NCI-H2171 treated with DMSO at 0.1 percent for 48 hours (cell line): ENCODE measurements at regions not wholly inside any gene's neighbourhood (a gene's known extent, or its start where the extent isn't known, plus 50 kb on each side); places are given as distances from the start of the nearest gene placed in this dataset.

Source experiments
- DNase-seq: peaks from one replicate; lab custom pipeline; 2025; lab: John Stamatoyannopoulos, UW

DNA sequence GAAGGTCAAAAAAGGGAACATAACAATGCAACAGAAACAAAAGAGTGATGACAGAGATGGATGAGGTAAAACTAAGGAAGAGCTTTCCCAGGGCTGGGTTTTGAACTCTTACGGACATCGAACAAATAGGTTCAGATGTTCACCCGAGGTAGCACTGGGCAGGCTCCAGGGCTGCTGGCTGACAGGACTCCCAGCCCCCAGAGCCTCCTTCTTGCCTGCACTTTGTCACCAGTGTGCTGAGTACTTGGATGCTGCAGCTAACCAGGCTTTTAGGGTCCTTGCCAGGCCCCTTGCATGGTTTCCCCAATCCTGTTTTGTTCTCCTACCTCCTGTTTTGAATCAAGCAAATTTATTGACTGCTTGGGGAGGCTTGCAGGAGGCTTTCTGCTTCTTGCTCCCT is 322.9 kb downstream of the DYSF start:
- no peak for DNase-seq

DNA sequence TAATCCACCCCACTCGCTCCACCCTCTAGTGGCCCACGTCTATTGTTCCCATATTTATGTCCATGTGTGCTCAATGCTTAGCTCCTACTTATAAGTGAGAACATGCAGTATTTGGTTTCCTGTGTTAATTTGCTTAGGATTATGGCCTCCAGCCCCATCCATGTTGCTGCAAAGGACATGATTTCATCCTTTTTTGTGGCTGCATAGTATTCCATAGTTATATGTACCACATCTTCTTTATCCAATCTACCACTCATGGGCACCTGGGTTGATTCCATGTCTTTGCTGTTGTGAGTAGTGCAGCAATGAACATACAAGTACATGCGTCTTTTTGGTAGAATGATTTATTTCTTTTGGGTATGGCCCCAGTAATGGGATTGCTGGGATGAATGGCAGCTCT is 319.9 kb downstream of the DYSF start:
- DNase-seq, result no peak

DNA sequence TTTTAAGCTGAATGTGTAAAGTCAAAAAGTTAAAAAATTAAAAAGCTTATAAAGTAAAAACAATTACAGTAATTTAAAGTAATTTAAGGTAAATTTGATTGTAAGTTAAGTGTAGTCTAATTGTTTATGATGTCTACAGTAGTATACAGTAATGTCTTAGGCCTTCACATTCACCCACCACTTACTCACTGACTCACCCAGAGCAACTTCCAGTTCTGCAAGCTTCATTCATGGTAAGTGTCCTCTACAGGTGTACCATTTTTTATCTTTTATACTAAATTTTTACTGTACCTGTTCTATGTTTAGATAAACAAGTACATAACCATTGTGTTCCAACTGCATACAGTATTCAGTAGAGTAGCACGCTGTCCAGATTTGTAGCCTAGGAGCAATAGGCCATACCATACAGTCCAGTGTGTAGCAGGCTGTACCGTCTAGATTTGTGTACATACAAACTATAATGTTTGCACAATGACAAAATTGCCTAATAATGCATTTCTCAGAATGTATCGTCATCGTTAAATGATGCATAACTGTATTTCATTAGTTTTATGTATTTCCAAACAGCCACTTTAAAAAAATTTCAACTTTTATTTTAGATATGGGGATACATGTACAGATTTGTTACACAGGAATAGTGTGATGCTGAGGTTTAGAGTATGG is 319.3 kb downstream of the DYSF start:
- no peak for DNase-seq

DNA sequence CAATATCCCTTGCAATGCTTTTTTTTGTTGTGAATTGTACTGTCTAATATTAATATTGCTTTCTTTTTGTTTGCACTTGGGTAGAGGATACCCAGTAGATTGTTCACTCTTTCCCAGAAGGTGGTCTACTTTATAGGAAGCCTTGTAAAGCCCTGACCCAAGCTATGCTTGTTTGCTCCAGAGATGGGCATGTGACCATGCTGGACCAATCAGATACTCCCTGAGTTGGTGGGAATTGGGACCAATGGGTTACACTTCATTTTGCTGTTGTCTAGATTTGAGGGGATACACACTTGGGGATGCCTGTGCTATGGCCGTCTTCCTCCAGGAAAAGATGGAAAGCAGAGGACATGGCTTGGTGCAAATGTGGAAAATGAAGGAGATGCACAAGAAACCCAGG is 314.3 kb downstream of the DYSF start:
- no peak for DNase-seq

DNA sequence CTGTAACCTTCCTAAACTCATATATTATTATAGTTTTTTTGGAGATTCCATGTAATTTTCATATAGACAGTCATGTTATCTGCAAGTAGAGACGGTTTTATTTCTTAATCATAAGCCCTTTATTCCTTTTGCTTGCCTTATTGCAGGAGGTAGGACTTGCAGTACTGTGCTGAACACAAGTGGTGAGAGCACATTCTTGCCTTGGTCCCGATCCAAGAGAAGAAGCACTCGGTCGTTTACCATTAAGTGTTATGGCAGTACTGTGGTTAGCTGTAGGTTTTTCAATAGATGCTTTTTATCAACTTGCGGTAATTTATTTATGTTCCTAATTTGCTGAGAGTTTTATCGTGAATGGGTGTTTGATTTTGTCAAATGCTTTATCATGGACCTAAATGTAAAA is 305.7 kb downstream of the DYSF start:
- DNase-seq, result no peak

DNA sequence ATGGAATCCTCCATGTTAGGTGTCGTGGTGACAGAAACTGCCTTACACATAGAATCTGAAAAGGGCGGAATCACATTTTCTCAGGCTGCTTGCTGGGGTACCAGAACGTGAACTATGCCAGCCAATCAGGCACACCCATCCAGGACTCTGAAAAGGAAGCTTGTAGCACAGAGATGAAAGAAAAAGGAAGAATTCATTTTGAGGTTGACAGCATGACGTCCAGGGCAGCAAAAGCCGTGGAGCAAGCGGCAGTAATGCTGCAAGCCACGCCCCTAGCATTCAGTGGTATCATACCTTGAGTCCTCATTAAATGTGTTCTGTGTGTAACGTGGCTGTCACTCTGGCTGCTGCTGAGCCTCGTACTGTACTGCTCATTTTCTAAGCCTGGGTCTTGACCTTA is 304.0 kb downstream of the DYSF start:
- no peak for DNase-seq

DNA sequence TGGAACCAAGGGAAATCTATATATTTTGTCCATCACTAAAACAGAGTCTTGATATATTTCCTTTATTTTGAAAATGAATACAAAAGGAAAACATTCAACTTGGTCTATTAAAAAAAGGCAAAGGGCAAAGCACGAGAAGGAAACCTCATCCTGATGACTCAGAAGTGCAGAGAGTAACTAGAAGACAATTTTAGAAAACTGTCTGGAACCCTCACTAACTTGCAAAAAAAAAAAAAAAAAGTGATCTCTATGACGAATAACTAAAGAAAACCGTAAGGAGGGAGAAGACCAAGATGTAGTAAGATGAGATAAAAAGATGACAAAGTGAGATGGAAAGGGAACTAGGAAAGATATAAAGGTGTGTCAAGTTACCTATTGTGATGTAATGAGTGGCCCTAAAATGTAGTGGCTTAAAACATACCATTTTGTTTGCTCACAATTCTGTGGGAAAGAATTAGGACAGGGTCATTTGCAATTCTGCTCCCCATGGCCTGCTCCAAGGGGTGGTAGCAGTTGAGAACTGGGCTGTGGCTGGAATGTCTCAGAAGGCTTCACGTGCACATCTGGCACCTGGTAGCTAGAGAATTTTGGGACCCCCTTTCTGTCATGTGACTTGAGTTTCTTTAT is 303.0 kb downstream of the DYSF start:
- no peak for DNase-seq

DNA sequence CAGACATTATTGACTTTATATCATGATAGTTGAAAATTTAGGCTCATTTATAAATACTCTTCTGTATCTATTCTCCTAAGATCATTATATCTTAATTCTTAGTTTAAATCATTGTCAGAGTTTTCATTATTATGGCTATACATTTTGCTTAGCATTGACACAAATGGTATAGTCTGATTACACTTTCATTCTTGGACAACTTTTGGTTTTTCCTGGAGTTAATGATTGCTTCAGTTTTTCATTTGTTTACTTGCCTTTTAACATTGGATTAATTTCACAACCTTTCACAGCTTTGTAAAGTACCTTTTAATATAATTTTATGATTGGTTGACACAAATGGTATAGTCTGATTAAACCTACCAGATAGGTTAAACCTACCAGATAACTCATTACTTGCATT is 298.2 kb downstream of the DYSF start:
- DNase-seq, result no peak

DNA sequence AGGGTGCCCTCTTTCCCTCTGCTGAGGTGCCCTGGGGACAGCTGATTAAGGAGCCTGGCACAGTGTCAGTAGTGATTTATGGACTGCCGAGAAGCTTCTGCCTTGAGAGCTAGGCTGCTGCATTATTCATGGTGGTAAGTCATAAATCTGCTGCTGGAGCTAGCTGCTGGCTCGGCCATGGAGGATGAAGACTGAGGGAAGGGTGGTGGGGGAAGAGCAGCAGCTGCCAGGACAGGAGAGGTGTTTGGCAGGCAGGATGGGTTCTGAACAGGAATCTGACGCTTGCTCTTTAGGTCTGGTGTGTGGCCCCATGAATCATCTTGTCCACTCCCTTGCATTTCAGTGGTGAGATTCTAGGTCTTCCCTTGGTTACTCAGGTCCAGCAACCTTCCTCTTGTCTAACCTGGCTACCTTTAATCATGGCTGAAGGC is 296.3 kb downstream of the DYSF start:
- no peak for DNase-seq

DNA sequence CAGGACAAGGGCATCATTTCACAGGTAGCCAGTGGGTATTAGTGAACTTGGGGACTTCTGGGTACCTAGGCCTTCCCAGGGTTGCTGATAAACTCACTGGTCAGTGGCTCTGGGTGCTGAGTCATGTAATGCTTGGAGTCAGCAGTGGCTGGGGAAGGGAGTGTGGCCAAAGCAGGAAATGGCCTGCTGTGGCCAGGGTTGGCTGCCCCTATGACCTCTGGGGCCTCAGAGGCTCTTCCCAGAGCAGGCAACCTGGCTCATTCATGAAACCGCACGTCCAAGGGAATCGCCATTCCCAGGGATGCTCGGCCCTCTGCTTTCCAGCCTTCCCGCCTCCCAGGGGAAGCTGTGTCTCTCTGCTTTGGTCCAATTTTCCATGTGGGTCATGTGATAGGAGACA is 294.9 kb downstream of the DYSF start:
- no peak for DNase-seq

DNA sequence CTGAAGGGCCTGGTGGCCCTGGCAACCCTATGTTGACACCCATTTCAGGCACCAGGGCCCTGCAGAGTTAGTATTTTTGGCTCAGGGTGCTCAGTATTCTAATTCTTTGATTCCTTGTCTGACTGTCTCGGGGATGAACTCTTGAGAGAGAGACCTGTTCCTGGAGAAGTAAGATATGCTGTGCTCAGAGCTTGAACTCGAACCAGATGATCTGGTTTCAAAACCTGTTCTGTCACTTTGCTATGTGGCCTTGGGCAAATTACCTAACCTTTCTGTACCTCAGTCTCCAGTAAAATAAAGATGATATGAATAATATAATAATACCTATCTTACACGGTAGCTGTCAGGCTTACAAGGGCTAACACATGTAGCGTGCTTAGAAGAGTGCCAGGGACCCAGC is 294.2 kb downstream of the DYSF start:
- DNase-seq, result no peak

DNA sequence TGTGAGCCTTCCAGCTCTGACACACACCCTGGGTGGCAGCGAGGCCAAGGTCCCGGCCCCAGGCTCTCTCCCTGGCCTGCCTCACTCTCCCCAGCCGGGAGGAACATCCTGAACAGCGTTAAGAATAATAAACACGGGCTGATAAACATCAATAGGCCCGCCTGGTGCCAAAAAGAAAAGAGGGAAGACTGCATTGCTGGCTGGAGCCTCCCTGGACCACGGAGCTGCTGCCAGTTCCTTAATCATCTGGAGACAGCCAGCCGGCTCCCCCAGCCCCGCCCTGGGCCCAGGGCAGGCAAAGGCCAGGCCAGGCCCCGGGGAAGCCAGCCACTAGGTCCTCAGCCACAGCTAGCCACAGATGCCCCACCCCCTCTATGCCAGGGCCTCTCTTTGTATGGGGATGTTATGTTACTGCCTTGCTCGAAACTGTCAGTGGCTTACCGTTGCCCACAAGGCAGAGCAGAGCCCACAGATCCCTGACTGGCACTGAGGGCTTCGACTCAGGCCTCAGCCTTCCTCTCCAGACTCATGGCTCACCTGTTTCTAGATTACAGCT is 293.7 kb downstream of the DYSF start:
- no peak for DNase-seq

DNA sequence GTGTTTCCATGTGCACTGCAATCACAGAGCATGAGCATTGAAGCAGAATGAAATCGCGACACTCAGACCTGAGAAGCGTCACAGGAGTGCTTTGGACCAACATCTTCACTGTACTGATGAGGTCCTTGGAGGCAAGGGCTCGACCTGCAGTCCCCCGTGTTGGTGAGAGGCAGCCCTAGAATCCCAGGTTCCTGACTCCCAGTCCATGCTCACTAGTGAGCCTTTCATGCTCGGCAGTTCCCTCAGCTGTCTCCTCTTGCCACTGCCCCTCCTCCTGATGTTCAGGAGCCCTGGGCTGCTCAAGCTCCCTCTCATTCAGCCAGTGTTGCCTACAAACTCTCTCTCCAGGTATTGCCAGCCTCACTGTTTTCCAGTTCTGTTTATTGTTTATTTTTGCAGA is 291.4 kb downstream of the DYSF start:
- no peak for DNase-seq

DNA sequence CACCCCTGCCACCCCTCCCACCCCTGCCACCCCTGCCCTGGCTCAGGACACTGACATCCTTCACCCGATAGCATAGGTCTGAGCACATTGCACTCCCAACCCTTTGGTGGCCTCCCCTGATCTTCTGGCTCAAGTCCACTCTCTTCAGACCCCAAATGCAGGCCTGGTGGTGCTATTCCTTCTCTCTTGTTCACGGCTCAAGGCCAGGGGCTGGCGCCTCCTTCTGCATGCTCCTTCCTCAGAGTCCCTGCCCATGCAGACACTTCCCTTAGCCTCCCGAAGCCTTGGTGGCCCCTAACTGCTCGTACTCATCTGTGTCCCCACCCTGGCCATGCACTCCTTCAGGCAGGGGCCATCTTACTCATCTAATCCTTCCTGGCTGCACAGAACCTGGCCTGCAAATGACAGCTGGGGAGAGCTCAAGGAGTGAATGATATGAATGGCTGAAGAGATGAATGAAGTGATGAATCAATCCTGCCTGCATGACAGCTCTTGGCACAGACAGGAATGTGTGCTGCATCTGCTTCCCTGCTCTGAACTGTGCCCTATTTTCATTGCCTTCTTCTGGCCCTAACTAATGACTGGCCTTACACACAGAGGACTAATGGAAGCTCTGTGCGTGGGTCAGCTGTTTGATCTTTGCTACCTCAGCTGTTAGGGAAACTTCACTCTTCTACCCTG is 290.8 kb downstream of the DYSF start:
- no peak for DNase-seq

DNA sequence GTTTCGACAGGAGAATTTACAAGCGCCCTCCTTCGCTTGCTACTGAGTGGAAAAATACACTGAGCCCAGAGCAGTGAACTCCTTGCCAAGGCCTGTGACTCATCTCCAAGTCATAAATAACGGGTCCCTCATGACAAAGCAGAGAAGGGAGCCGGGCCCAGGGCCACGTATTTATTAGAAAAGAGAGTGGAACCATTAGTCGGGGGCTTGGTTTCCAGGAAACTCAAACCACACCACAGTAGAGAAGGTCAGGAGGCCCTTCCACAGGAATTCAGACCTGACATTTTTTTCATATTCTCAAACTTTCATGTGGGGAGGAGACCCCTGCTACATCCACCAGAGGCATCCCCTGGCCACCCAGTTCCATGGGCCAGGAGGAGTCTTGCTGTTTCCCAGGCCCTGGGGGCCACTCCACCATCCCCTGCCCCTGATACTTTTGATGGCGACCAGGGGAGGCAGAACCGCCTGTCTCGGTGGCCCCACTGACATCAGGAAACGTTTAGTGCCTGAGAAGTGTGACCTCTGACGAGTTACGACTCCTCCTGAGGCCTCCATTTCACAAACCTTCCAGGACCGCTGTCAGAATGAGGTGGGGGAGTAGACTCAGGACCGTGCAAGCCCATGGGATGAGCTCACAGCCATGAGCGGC is 289.7 kb downstream of the DYSF start:
- no peak for DNase-seq

DNA sequence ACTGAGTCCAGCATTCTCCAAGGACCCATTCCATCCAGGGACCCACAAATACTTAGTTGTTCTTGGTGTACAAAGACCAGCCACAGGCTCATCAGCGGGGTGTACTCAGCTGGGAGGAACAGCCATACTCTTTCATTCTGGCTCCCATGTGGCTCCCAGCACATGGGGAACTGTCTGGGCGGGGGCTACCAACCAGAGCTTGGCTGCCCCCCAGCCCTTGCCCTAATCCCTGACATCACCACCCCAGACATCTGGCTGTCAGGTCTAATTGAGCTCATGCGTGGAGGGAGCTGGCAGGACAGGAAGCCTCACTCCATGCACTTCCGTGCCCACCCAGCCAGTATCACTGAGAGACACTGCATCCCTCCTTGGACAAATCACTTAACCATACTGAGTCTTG is 283.6 kb downstream of the DYSF start:
- no peak for DNase-seq

DNA sequence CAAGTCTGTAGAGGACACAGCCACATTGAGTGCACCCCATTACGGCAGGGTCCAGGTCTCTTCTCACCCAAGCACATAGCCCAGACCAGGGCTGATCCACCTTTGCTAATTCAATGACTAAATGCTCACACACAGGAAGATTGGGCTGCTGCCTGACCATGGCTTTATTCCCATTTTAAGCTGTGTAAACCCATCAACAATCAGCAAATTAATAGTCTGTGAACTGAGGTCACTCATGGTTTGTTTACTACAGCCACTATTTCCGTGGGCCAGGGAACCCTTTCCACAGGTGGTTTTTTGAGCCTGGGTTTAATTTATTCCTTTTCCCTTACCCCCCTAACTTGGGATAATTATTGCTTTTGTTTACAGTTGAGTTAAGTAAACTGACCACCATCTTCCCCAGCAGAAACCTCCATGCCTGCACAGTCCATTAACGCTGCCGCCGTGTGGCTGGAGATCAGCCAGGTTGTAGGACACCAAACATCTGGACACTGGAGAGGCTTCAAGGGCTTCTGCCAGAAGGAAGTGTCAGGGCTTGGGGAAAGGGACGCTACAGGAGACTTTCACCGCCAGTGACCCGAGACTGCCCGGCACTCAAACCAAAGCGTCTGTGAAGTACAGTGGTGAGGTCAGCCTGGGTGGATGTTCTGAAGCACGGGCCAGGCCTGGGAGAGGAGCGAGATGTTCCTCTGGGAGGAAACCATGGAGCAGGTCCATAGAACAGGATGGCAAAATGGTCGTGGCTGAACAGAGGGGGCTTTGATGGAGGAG is 282.9 kb downstream of the DYSF start:
- no peak for DNase-seq
